K562 (cell line): ENCODE measurements at regions not wholly inside any gene's neighbourhood (a gene's known extent, or its start where the extent isn't known, plus 50 kb on each side); places are given as distances from the start of the nearest gene placed in this dataset.

ENCODE experiments used
- ATAC-seq: fragments of 200-7000 bp; cut with Tn5 transposase; 3 replicates; pipeline ENCODE4 v1.9.1; 2020; ENCODE audit warnings: moderate library complexity
- BruUV-seq: library from RNA; stranded (reverse); fragments of 400-500 nt; replicated peaks from 2 replicates; lab custom pipeline; 2021; lab: Mats Ljungman, UMichigan
- CTCF ChIA-PET: fragments of 300-600 bp; formaldehyde crosslinking; extraction: SDS; loops from one replicate; lab custom pipeline; 2021; ENCODE audit warnings: low intra/inter-chr PET ratio; lab: Yijun Ruan, JAX
- POLR2A ChIA-PET: fragments of 300-600, 350-650 bp; sonication (Branson Sonifier 250); formaldehyde crosslinking; extraction: SDS; loops from one replicate; lab custom pipeline; 2021; ENCODE audit warnings: antibody characterized with exemption, inconsistent platforms; lab: Yijun Ruan, JAX
- DNase-seq, 4 experiments: peaks; one replicate each; pipeline versions ENCODE4 v3.0.0 to v3.0.0-alpha.2; 2011 to 2018; ENCODE audit warnings: low spot score in 3 of 4, mixed read lengths in 3 of 4; ENCODE audit errors: extremely low read depth in 1 of 4
- FAIRE-seq: peaks from 2 replicates; lab custom pipeline; 2011; peaks lifted over from hg19 to GRCh38; lab: Jason Lieb, UNC
- H2AFZ ChIP-seq: 2 replicates; pipeline ENCODE4 v1.6.0; 2011; ENCODE audit warnings: low read depth, low read length, control low read depth, inconsistent platforms
- H3K27ac ChIP-seq: fragments of 200-600 bp; 3 replicates; pipeline ENCODE4 v1.8.0; 2011; ENCODE audit warnings: low read depth, mild to moderate bottlenecking, control low read depth, inconsistent platforms, low read length, moderate library complexity, mixed read lengths; ENCODE audit errors: extremely low read depth
- H3K27me3 ChIP-seq, 2 experiments: fragments of 300-600 bp in 1 of 2; 2 replicates in 1 of 2; 3 replicates in 1 of 2; pipeline versions ENCODE4 v1.6.0 to v1.8.0; 2011; ENCODE audit warnings: inconsistent platforms in 2 of 2, low read length in 2 of 2, mild to moderate bottlenecking in 1 of 2, mixed read lengths in 1 of 2, moderate library complexity in 1 of 2; ENCODE audit not compliant: control insufficient read depth in 2 of 2, insufficient read depth in 2 of 2
- H3K36me3 ChIP-seq: fragments of 300-600 bp; 3 replicates; pipeline ENCODE4 v1.8.0; 2011; ENCODE audit warnings: mild to moderate bottlenecking, low read length, inconsistent platforms; ENCODE audit not compliant: control insufficient read depth, insufficient read depth
- H3K4me1 ChIP-seq, 2 experiments: fragments of 200-600 bp in 1 of 2; replicated peaks in 1 of 2; 2 replicates in 1 of 2; 3 replicates in 1 of 2; pipeline versions ENCODE4 v1.5.1 to v1.8.0; 2011; ENCODE audit warnings: inconsistent platforms in 2 of 2, low read length in 2 of 2, mild to moderate bottlenecking in 1 of 2, mixed read lengths in 1 of 2, moderate library complexity in 1 of 2; ENCODE audit not compliant: control insufficient read depth in 2 of 2, insufficient read depth in 2 of 2
- H3K4me2 ChIP-seq: 2 replicates; pipeline ENCODE4 v1.6.1; 2011; ENCODE audit warnings: low read length, control low read depth, inconsistent platforms, mixed read lengths; ENCODE audit not compliant: insufficient read depth
- H3K4me3 ChIP-seq: fragments of 200-600 bp; sonication (generic), shearing (Covaris generic); 2 replicates; pipeline ENCODE4 v1.5.1; 2016; ENCODE audit warnings: control low read depth, inconsistent platforms
- H3K79me2 ChIP-seq: fragments of 200-600 bp; 3 replicates; pipeline ENCODE4 v1.8.0; 2011; ENCODE audit warnings: low read length, inconsistent platforms; ENCODE audit not compliant: control insufficient read depth, insufficient read depth
- H3K9ac ChIP-seq, 2 experiments: 2 replicates each; pipeline versions ENCODE4 v1.6.0 to v1.6.1; 2011; ENCODE audit warnings: low read depth in 2 of 2, low read length in 2 of 2, control low read depth in 1 of 2, inconsistent platforms in 1 of 2, mild to moderate bottlenecking in 1 of 2, mixed read lengths in 1 of 2; ENCODE audit not compliant: insufficient read depth in 1 of 2
- H3K9me1 ChIP-seq: one replicate; pipeline ENCODE4 v1.6.0; 2011; ENCODE audit warnings: inconsistent platforms, mild to moderate bottlenecking, low read length, moderate library complexity; ENCODE audit not compliant: control insufficient read depth, insufficient read depth
- H3K9me3 ChIP-seq: replicated peaks from 2 replicates; pipeline ENCODE4 v1.5.1; 2011; ENCODE audit warnings: low read depth, low read length, inconsistent platforms; ENCODE audit not compliant: control insufficient read depth, insufficient read depth
- H4K20me1 ChIP-seq: replicated peaks from 2 replicates; pipeline ENCODE4 v1.6.1; 2011; ENCODE audit warnings: low read length, inconsistent platforms, mixed read lengths; ENCODE audit not compliant: control insufficient read depth, insufficient read depth
- ARNT ChIP-seq, 2 experiments: fragments of 450-650 bp; IDR thresholded peaks; 2 replicates each; pipeline ENCODE4 v1.6.1; 2016; ENCODE audit warnings: mild to moderate bottlenecking in 1 of 2
- BRD9 ChIP-seq: fragments of 450-650 bp; IDR thresholded peaks from 2 replicates; pipeline ENCODE4 v1.6.1; 2018; ENCODE audit warnings: low read depth; ENCODE audit not compliant: partially characterized antibody
- CHCHD3 ChIP-seq: fragments of 250-450 bp; sonication (Bioruptor Pico); IDR thresholded peaks from 2 replicates; pipeline ENCODE4 v2.1.2; 2022; ENCODE audit warnings: mild to moderate bottlenecking
- HNRNPUL1 ChIP-seq: fragments of 200-400 bp; formaldehyde crosslinking; IDR thresholded peaks from 2 replicates; pipeline ENCODE4 v1.6.1; 2017; ENCODE audit warnings: low read length
- MTF1 ChIP-seq: fragments of 250-450 bp; sonication (Bioruptor Pico); IDR thresholded peaks from 2 replicates; pipeline ENCODE4 v1.9.0; 2021; ENCODE audit warnings: moderate library complexity, mild to moderate bottlenecking, inconsistent platforms, borderline replicate concordance
- NUFIP1 ChIP-seq: fragments of 450-650 bp; IDR thresholded peaks from 2 replicates; pipeline ENCODE4 v1.6.1; 2018; ENCODE audit not compliant: partially characterized antibody
- ZNF212 ChIP-seq: fragments of 450-650 bp; formaldehyde crosslinking; IDR thresholded peaks from 2 replicates; pipeline ENCODE4 v1.4.0; 2020; ENCODE audit warnings: mild to moderate bottlenecking
- ZNF274 ChIP-seq: IDR thresholded peaks from 2 replicates; pipeline ENCODE4 v1.6.1; 2011; ENCODE audit warnings: low read depth, mild to moderate bottlenecking, low read length, moderate library complexity, borderline replicate concordance
- ZNF324 ChIP-seq: fragments of 250-450 bp; sonication (Bioruptor Pico); IDR thresholded peaks from 2 replicates; pipeline ENCODE4 v1.4.0; 2020; ENCODE audit warnings: mild to moderate bottlenecking
- ZSCAN29 ChIP-seq: fragments of 450-650 bp; IDR thresholded peaks from 2 replicates; pipeline ENCODE4 v1.6.1; 2017
- ZZZ3 ChIP-seq: fragments of 450-650 bp; IDR thresholded peaks from 2 replicates; pipeline ENCODE4 v1.6.1; 2016; ENCODE audit warnings: antibody characterized with exemption, mild to moderate bottlenecking, moderate library complexity
- WGBS: fragments of 100-300 bp; shearing (Covaris generic); methylation state at CpG from one replicate; pipeline ENCODE4 v1.1.6; 2016; ENCODE audit warnings: low coverage, mixed read lengths; ENCODE audit not compliant: insufficient coverage; ENCODE audit errors: missing lambda C conversion rate; 5-methylcytosine and 5-hydroxymethylcytosine counted together
- in situ Hi-C: fragments of 300-500 bp; cut with MboI; formaldehyde crosslinking; loops from 4 replicates; pipeline ENCODE4 v1.15.0; 2018; ENCODE audit warnings: inconsistent platforms, mixed read lengths
- intact Hi-C: fragments of 100-400 bp; cut with micrococcal nuclease; formaldehyde crosslinking; loops from 2 replicates; pipeline ENCODE4 v1.14.2; 2022

GRCh38 chr9:108410161-108410560 is 445.6 kb downstream of the ACTL7B start:
- ChIA-PET CTCF (interaction anchor here (0.6 kb wide), 1 partner anchor 1051 kb away, joined by 3 read pairs; no protein-coding TSS in a partner anchor), POLR2A (no interaction called here)
- BruUV-seq = no TSS peak
- Histone ChIP-seq H3K27ac (no peak overlapping the region), H3K27me3 (no peaks in the 10 kb centered on the region), H3K36me3 (no peaks in the 10 kb centered on the region), H3K4me1 (no peaks in the 10 kb centered on the region), H3K9me3 (no peaks in the 10 kb centered on the region), H4K20me1 (no peaks in the 10 kb centered on the region), H3K9ac (no peak overlapping the region), H3K4me3 (no peak overlapping the region), H3K79me2 (no peaks in the 10 kb centered on the region), H2AFZ (no peak overlapping the region), H3K4me2 (no peak overlapping the region), H3K9me1 (no peaks in the 10 kb centered on the region)
- no peak for ATAC-seq
- no peak for TF ChIP-seq ARNT (IDR thresholded peaks at IDR 0.05)
- TF ChIP-seq NUFIP1 = no peak
- no peak for TF ChIP-seq HNRNPUL1
- TF ChIP-seq ZSCAN29 = no peak
- no peak for TF ChIP-seq MTF1 (CRISPR knock-in tag)
- TF ChIP-seq ZNF212 (CRISPR knock-in tag) = no peak
- TF ChIP-seq ZNF274 = no peak
- no peak for TF ChIP-seq BRD9
- no peak for TF ChIP-seq CHCHD3
- TF ChIP-seq ZZZ3 = no peak
- no peak for TF ChIP-seq ZNF324
- intact Hi-C loops = no loop called here
- no peak for FAIRE-seq
- in situ Hi-C loops = no loop called here
- no peak for DNase-seq
- WGBS = 0% methylated on average over 1 of the region's 1 CpG
